Mesodermal cell (in vitro differentiated cells): ENCODE measurements at regions not wholly inside any gene's neighbourhood (a gene's known extent, or its start where the extent isn't known, plus 50 kb on each side); places are given as distances from the start of the nearest gene placed in this dataset.

Experiments
- H3K27ac ChIP-seq: 2 replicates; pipeline ENCODE4 v1.7.0; 2013; ENCODE audit warnings: mild to moderate bottlenecking, low read depth, low read length, moderate library complexity; ENCODE audit not compliant: severe bottlenecking
- H3K36me3 ChIP-seq: 2 replicates; pipeline ENCODE4 v1.7.1; 2013; ENCODE audit warnings: mild to moderate bottlenecking, low read length, moderate library complexity; ENCODE audit not compliant: control insufficient read depth, insufficient read depth
- H3K4me1 ChIP-seq: one replicate; pipeline ENCODE4 v1.7.1; 2013; ENCODE audit warnings: mild to moderate bottlenecking, low read length; ENCODE audit not compliant: insufficient read depth, control insufficient read depth, poor library complexity, severe bottlenecking
- H3K4me3 ChIP-seq: 2 replicates; pipeline ENCODE4 v1.7.0; 2013; ENCODE audit warnings: low read length, control low read depth, mild to moderate bottlenecking; ENCODE audit not compliant: insufficient read depth, poor library complexity, severe bottlenecking; ENCODE audit errors: extremely low read depth
- H3K9me3 ChIP-seq: 2 replicates; pipeline ENCODE4 v1.7.1; 2013; ENCODE audit warnings: mild to moderate bottlenecking, low read length, moderate library complexity; ENCODE audit not compliant: control insufficient read depth
- WGBS, 2 experiments: methylation state at CpG; one replicate each; pipeline ENCODE4 v1.1.5; 2013; ENCODE audit warnings: missing lambda C conversion rate in 2 of 2; ENCODE audit not compliant: insufficient coverage in 2 of 2; 5-methylcytosine and 5-hydroxymethylcytosine counted together

DNA sequence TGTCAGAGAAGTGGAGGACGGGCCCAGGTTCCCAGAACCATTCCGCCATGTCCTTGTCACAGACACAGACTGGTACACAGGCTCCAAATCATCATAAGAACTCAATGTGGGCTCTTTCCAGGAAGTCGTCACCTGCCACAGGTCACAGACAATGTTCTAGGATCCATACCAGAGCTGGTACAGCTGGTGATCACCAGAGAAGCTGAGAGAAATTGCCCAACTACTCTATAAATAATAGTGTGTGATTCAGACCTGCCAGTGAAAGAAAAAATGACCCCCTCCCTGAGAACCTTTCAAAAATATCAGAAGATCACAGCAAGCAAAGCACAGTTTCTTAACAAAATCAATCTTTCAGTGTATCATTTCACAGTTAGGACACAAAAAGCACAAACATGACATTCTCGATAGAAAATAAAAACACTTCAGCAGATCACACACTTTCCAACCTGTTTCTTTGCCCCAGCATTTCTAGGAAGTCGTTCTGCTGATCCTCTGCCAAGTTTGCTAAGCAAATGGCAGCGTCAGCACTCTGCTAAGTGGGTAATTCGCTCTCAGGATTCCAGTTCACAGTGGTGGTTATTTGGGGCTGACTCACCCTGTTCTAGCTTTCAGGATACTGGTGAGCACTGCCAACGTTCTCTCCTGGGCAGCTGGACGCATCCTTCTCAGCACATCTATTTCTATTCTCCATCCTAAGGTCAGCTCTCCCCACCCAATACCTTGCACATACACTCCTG is 223.3 kb upstream of the SFSWAP start:
- H3K4me1 ChIP-seq = no peaks in the 10 kb centered on the region
- 77 to 91% methylated on average over 5 to 9 of the region's 9 CpGs for WGBS, 2 experiments
- H3K9me3 ChIP-seq = no peaks in the 10 kb centered on the region
- H3K27ac ChIP-seq = no peak overlapping the region
- no peaks in the 10 kb centered on the region for H3K36me3 ChIP-seq
- H3K4me3 ChIP-seq = no peak overlapping the region

- 83% methylated on average over 2 of the region's 3 CpGs; no CpG with 5 or more reads in 1 of the 2 experiments for WGBS, 2 experiments
- H3K9me3 ChIP-seq = no peaks in the 10 kb centered on the region
- no peak overlapping the region for H3K27ac ChIP-seq
- H3K4me3 ChIP-seq = no peak overlapping the region
- H3K4me1 ChIP-seq = no peaks in the 10 kb centered on the region
- H3K36me3 ChIP-seq = no peaks in the 10 kb centered on the region
Measured at GRCh38 chr12:131489718-131490117, 221.2 kb upstream of the SFSWAP start.

GRCh38 chr12:131491155-131491554 is 219.7 kb upstream of the SFSWAP start:
- no peak overlapping the region for H3K27ac ChIP-seq
- no peaks in the 10 kb centered on the region for H3K4me1 ChIP-seq
- no peaks in the 10 kb centered on the region for H3K9me3 ChIP-seq
- H3K4me3 ChIP-seq = no peak overlapping the region
- no CpG with 5 or more reads among the region's 1 CpG for WGBS, 2 experiments
- H3K36me3 ChIP-seq = no peaks in the 10 kb centered on the region

GRCh38 chr12:131491916-131492490 is 218.9 kb upstream of the SFSWAP start:
- 75 to 83% methylated on average over 2 to 3 of the region's 3 CpGs for WGBS, 2 experiments
- no peaks in the 10 kb centered on the region for H3K36me3 ChIP-seq

GRCh38 chr12:131493068-131493826 is 217.6 kb upstream of the SFSWAP start:
- 78 to 82% methylated on average over 12 to 13 of the region's 34 CpGs for WGBS, 2 experiments
- no peaks in the 10 kb centered on the region for H3K36me3 ChIP-seq
- no peak overlapping the region for H3K4me3 ChIP-seq
- no peaks in the 10 kb centered on the region for H3K9me3 ChIP-seq
- H3K4me1 ChIP-seq = no peaks in the 10 kb centered on the region
- H3K27ac ChIP-seq = no peak overlapping the region

More at GRCh38 chr12:131491916-131492490, 218.9 kb upstream of the SFSWAP start:
- Histone ChIP-seq H3K9me3 (no peaks in the 10 kb centered on the region), H3K4me3 (no peak overlapping the region), H3K4me1 (no peaks in the 10 kb centered on the region), H3K27ac (no peak overlapping the region)

- WGBS, 2 experiments = 92 to 97% methylated on average over 19 to 24 of the region's 24 CpGs
- no peaks in the 10 kb centered on the region for H3K4me1 ChIP-seq
- no peaks in the 10 kb centered on the region for H3K36me3 ChIP-seq
- H3K9me3 ChIP-seq = no peaks in the 10 kb centered on the region
- no peak overlapping the region for H3K27ac ChIP-seq
- no peak overlapping the region for H3K4me3 ChIP-seq
Measured at GRCh38 chr12:131494216-131494615, 216.7 kb upstream of the SFSWAP start.

GRCh38 chr12:131494741-131495524 is 216.0 kb upstream of the SFSWAP start:
- no peaks in the 10 kb centered on the region for H3K9me3 ChIP-seq
- no peak overlapping the region for H3K4me3 ChIP-seq
- H3K27ac ChIP-seq = no peak overlapping the region
- 93 to 96% methylated on average over 4 to 7 of the region's 9 CpGs for WGBS, 2 experiments
- no peaks in the 10 kb centered on the region for H3K4me1 ChIP-seq
- H3K36me3 ChIP-seq = no peaks in the 10 kb centered on the region

- Histone ChIP-seq H3K27ac (no peak overlapping the region), H3K4me1 (no peaks in the 10 kb centered on the region), H3K4me3 (no peak overlapping the region), H3K9me3 (no peaks in the 10 kb centered on the region), H3K36me3 (no peaks in the 10 kb centered on the region)
- WGBS, 2 experiments = 92 to 100% methylated on average over 2 of the region's 2 CpGs
Measured at GRCh38 chr12:131497966-131498365, 212.9 kb upstream of the SFSWAP start.

- H3K4me3 ChIP-seq = no peak overlapping the region
- H3K27ac ChIP-seq = no peak overlapping the region
- H3K36me3 ChIP-seq = no peaks in the 10 kb centered on the region
- no peaks in the 10 kb centered on the region for H3K9me3 ChIP-seq
- no peaks in the 10 kb centered on the region for H3K4me1 ChIP-seq
- 75 to 100% methylated on average over 1 of the region's 1 CpG for WGBS, 2 experiments
Measured at GRCh38 chr12:131499160-131499863, 211.6 kb upstream of the SFSWAP start.

DNA sequence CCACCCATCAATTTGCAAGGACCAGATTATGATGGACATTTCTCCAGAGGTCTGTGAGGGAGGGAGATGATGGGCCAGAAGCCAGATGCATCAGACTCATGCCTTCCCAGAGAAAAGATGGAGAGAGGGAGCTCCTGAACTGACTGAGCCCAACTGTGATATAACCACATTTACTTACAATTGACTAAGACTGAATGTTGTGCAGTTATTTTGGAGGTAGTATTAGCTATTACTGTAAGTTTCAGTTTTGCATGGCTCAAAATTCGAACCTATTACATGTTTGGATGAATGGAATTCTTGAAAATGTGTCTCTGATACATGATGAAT is 211.1 kb upstream of the SFSWAP start:
- Histone ChIP-seq H3K4me1 (no peaks in the 10 kb centered on the region), H3K4me3 (no peak overlapping the region), H3K36me3 (no peaks in the 10 kb centered on the region), H3K27ac (no peak overlapping the region), H3K9me3 (no peaks in the 10 kb centered on the region)
- 33% methylated on average over 1 of the region's 1 CpG; no CpG with 5 or more reads in 1 of the 2 experiments for WGBS, 2 experiments
